Gastrocnemius medialis (tissue), 4 donors: ENCODE measurements at regions not wholly inside any gene's neighbourhood (a gene's known extent, or its start where the extent isn't known, plus 50 kb on each side); places are given as distances from the start of the nearest gene placed in this dataset.
A peak's percentile ranks its signal among the peaks of the same experiment; 100 is the strongest.

Experiments used
- ATAC-seq, 2 donors: fragments of 150-250 bp; one replicate each; pipeline ENCODE4 v1.9.1; 2016
- DNase-seq, 2 donors: peaks; one replicate each; pipeline ENCODE4 v3.0.0-alpha.2; 2019
- H3K27ac ChIP-seq, 4 donors: fragments of 200-600 bp; sonication (generic); 1 replicate in 1 of 4; 2 replicates in 3 of 4; pipeline ENCODE4 v1.5.1; 2016 to 2018; ENCODE audit warnings: mild to moderate bottlenecking in 2 of 4, moderate library complexity in 1 of 4
- H3K27me3 ChIP-seq, 3 donors: fragments of 200-600 bp; sonication (generic) in 2 of 3; 1 replicate in 1 of 3; 2 replicates in 2 of 3; pipeline versions ENCODE4 v1.5.1 to v1.6.0; 2016 to 2019; ENCODE audit warnings: mild to moderate bottlenecking in 1 of 3, moderate library complexity in 1 of 3
- H3K36me3 ChIP-seq, 2 donors: fragments of 200-600 bp; sonication (generic) in 1 of 2; one replicate each; pipeline ENCODE4 v1.5.1; 2017 to 2018
- H3K4me1 ChIP-seq, 2 donors: fragments of 200-600 bp; sonication (generic) in 1 of 2; one replicate each; pipeline ENCODE4 v1.5.1; 2016 to 2017; ENCODE audit warnings: mild to moderate bottlenecking in 2 of 2
- H3K4me3 ChIP-seq, 4 donors: fragments of 200-600 bp; sonication (generic) in 3 of 4; 1 replicate in 1 of 4; 2 replicates in 3 of 4; pipeline ENCODE4 v1.5.1; 2016 to 2019; ENCODE audit warnings: mild to moderate bottlenecking in 2 of 4
- H3K9me3 ChIP-seq, 3 donors: fragments of 200-600 bp; sonication (generic) in 2 of 3; 1 replicate in 1 of 3; 2 replicates in 2 of 3; pipeline ENCODE4 v1.5.1; 2016 to 2019
- POLR2A ChIP-seq, 2 donors: fragments of 450-650 bp; IDR thresholded peaks; one replicate each; pipeline ENCODE4 v1.6.1; 2017; ENCODE audit warnings: antibody characterized with exemption in 2 of 2, mild to moderate bottlenecking in 2 of 2, moderate library complexity in 2 of 2
- in situ Hi-C, 4 donors: fragments of 200-750 bp; cut with MboI; loops; one replicate each; pipeline versions ENCODE4 v1.15.0 to v1.8.0; 2017; ENCODE audit warnings: low sequenced_read_pairs in 4 of 4
- intact Hi-C: fragments of 100-400 bp; cut with DNase I; formaldehyde crosslinking; loops from one replicate; pipeline ENCODE4 v1.15.1; 2023; ENCODE audit warnings: low total_unique reads
- TF ChIP-seq, protein P1 (sequence below), 5 experiments: fragments of 450-650 bp in 3 of 5; fragments of 200-600 bp in 2 of 5; sonication (generic) in 2 of 5; IDR thresholded peaks in 4 of 5; conservative IDR thresholded peaks in 1 of 5; 1 replicate in 4 of 5; 2 replicates in 1 of 5; pipeline ENCODE4 v1.5.1; 2016 to 2019; ENCODE audit warnings: antibody characterized with exemption in 5 of 5, mild to moderate bottlenecking in 3 of 5, moderate library complexity in 3 of 5

DNA sequence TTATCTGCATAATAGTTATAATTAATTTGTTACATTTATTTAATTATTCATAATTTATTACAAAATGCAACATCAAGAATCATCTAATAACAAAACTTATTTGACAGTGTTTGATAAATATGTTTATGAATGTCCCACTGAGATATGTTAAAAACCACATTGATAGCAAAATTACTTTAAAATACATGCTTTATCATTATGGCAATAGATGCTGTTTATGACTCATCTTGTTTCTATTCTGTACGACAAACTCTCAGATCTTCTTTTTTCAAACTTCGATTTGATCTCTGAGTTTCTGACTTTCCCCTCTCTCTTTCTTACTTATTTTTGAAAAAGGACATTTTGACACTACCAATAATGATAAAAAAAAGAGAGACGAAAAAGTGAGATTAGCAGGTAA, 56.8 kb upstream of the LRRK2 start:
- ATAC-seq = no peak
- intact Hi-C loops (no loop called here), in situ Hi-C loops (no loop called here)
- Histone ChIP-seq H3K27ac (no peak overlapping the region), H3K9me3 (no peaks in the 10 kb centered on the region), H3K36me3 (no peaks in the 10 kb centered on the region), H3K4me1 (no peaks in the 10 kb centered on the region), H3K4me3 (no peak overlapping the region), H3K27me3 (no peaks in the 10 kb centered on the region)
- no peak for DNase-seq
- TF ChIP-seq, protein P1, sequence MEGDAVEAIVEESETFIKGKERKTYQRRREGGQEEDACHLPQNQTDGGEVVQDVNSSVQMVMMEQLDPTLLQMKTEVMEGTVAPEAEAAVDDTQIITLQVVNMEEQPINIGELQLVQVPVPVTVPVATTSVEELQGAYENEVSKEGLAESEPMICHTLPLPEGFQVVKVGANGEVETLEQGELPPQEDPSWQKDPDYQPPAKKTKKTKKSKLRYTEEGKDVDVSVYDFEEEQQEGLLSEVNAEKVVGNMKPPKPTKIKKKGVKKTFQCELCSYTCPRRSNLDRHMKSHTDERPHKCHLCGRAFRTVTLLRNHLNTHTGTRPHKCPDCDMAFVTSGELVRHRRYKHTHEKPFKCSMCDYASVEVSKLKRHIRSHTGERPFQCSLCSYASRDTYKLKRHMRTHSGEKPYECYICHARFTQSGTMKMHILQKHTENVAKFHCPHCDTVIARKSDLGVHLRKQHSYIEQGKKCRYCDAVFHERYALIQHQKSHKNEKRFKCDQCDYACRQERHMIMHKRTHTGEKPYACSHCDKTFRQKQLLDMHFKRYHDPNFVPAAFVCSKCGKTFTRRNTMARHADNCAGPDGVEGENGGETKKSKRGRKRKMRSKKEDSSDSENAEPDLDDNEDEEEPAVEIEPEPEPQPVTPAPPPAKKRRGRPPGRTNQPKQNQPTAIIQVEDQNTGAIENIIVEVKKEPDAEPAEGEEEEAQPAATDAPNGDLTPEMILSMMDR (IDR thresholded peaks at IDR 0.05 in 4 of 5, conservative IDR thresholded peaks at IDR 0.05 in 1 of 5) = no peak
- no peak for TF ChIP-seq POLR2A (IDR thresholded peaks at IDR 0.05)

DNA sequence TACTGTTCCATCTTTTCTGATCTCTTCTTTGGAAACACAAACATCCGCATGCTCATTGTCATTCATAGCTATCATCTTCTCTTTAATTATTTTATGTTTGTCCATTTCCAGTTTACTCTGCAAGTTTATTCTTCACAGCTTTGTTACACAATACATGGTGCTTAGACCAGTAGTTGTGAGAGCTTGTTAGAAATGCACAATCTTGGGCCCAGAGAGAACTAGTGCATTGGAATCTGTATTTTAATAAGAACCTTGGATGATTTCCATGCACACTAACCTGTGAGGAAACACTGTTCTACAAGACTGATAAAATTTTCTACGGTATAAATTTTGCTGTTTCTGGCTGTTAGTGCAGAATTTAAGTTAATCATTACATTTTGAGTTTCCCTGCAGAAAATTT, 59.3 kb upstream of the SLC2A13 start:
- TF ChIP-seq POLR2A (IDR thresholded peaks at IDR 0.05) = no peak
- in situ Hi-C loops (no loop called here), intact Hi-C loops (no loop called here)
- Histone ChIP-seq H3K36me3 (no peaks in the 10 kb centered on the region), H3K27ac (no peak overlapping the region), H3K4me3 (no peak overlapping the region), H3K4me1 (no peaks in the 10 kb centered on the region), H3K9me3 (no peaks in the 10 kb centered on the region), H3K27me3 (no peaks in the 10 kb centered on the region)
- DNase-seq = no peak
- ATAC-seq = no peak

DNA sequence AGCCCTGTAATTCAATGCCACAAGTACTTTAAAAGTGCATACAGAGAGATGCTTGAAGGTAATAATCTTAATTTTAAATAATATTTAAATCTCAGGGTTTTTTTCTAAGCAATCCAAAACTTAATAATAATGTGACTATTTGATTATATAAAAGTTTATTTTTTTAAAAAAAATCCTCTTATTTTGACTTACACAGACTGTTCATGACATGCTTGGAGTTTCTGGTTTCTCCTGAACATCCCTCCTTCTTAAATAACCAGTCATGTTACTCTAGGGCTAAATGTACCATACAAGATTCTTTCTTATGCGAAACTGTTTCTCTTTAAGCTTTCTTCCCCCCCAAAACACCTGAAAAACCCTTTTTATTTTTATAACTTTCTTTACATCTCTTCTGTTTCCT, 58.2 kb upstream of the SLC2A13 start:
- intact Hi-C loops = no loop called here
- Histone ChIP-seq H3K9me3 (no peaks in the 10 kb centered on the region), H3K36me3 (no peaks in the 10 kb centered on the region), H3K27ac (no peak overlapping the region), H3K4me1 (no peaks in the 10 kb centered on the region), H3K27me3 (no peaks in the 10 kb centered on the region), H3K4me3 (no peak overlapping the region)
- no peak for DNase-seq
- ATAC-seq = no peak
- TF ChIP-seq POLR2A (IDR thresholded peaks at IDR 0.05) = no peak
- TF ChIP-seq, protein P1 (IDR thresholded peaks at IDR 0.05 in 4 of 5, conservative IDR thresholded peaks at IDR 0.05 in 1 of 5) = no peak
- in situ Hi-C loops = no loop called here

DNA sequence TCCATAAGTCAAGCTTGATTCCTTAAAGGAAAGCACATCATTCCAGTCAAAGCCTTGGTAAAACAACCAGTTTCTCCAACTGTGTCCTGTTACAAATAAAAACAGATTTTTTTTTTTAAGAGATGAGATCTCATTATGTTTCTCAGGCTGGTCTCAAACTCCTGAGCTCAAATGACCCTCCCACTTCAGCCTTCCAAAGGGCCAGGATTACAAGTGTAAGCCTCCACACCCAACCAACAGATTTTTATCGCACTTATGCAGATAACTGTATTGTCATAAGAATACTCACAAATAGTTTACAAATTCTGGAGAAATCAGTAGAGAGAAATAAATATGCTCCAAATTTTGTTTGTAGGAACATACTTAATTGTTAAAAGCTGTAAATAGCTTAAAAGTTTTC, 56.2 kb upstream of the SLC2A13 start:
- H3K4me3 ChIP-seq = no peak overlapping the region
- in situ Hi-C loops = no loop called here
- no peak overlapping the region for H3K27ac ChIP-seq
- TF ChIP-seq, protein P1 (IDR thresholded peaks at IDR 0.05 in 4 of 5, conservative IDR thresholded peaks at IDR 0.05 in 1 of 5) = no peak
- TF ChIP-seq POLR2A (IDR thresholded peaks at IDR 0.05) = no peak
- H3K4me1 ChIP-seq = no peaks in the 10 kb centered on the region
- no peaks in the 10 kb centered on the region for H3K36me3 ChIP-seq
- H3K9me3 ChIP-seq = no peaks in the 10 kb centered on the region
- no peaks in the 10 kb centered on the region for H3K27me3 ChIP-seq
- intact Hi-C loops = no loop called here
- ATAC-seq (no peak), DNase-seq (no peak)

DNA sequence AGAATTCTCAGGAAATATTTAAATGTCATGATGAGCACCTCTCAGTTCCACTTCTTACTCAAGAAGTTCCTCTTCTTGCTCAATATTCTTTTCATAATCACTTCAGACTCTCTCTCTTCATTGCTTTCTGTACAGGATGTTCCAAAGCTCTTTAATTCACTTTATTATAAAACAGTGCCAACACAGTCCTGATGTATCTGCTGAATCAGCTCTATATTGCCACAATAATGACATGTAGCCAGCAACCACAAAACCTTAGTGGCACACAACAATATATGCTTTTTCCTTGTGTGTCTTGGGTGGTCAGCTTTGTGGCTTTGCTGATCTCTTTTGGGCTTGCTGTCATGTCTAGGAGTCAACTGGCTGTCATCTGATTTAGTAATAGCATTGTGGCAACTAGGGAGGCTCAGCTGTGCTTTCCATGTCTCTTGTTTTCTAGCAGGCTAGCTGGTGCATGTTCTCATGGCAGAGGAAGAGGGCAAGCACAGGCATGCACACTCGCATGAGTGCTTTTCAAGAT, 52.8 kb upstream of the SLC2A13 start:
- H3K27me3 ChIP-seq = no peaks in the 10 kb centered on the region
- in situ Hi-C loops (loop anchor here in 1 of 4 donors (10.0 kb wide), 2 partner anchors 66 to 156 kb away; partner anchors contain the start of gene LRRK2), intact Hi-C loops (no loop called here)
- TF ChIP-seq POLR2A (IDR thresholded peaks at IDR 0.05) = no peak
- TF ChIP-seq, protein P1 (IDR thresholded peaks at IDR 0.05 in 4 of 5, conservative IDR thresholded peaks at IDR 0.05 in 1 of 5) = no peak
- ATAC-seq (peak; percentile 69 to 84), DNase-seq (peak; percentile 16 to 38)
- H3K9me3 ChIP-seq = no peaks in the 10 kb centered on the region
- no peak overlapping the region for H3K4me3 ChIP-seq
- H3K4me1 ChIP-seq = no peaks in the 10 kb centered on the region
- H3K27ac ChIP-seq = peak overlapping the region in 1 of 4 donors; percentile 21
- no peaks in the 10 kb centered on the region for H3K36me3 ChIP-seq
